ENCODE measurements at regions not wholly inside any gene's neighbourhood (a gene's known extent, or its start where the extent isn't known, plus 50 kb on each side); places are given as distances from the start of the nearest gene placed in this dataset.

DNA sequence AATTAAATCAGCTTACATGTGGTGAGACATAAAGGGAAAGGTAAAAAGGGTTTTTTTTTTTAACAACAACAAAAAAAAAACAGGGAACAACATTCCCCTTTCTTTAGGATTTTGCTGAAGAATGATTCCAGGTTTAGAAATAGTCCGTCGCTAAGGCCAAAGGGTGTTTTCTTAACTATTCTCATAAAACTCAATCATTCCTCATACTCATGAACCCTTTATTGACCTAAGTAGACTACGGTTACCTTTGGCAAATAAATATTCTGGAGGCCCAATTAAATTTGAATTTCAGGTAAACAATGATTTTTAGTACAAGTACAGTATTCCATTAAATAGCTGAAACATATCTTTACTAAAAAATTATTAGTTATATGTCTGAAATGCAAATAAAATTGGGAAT is 55.6 kb upstream of the CCNG1 start:
- DNase-seq (no peak), FAIRE-seq (no peak)
- H3K9me3 ChIP-seq (ENCODE audit: control insufficient read depth in 2 of 3, insufficient read depth in 1 of 3, low read length in 3 of 3): no peaks in the 10 kb centered on the region
- intact Hi-C loops (cut with DNase I): no loop called here
- no peaks in the 10 kb centered on the region for H3K27me3 ChIP-seq (ENCODE audit: control insufficient read depth, insufficient read depth, low read length)
- no peaks in the 10 kb centered on the region for H3K36me3 ChIP-seq (ENCODE audit: control insufficient read depth in 2 of 3, insufficient read depth in 3 of 3, low read length in 3 of 3)
- no peak overlapping the region for H3K4me3 ChIP-seq (ENCODE audit: low read length in 3 of 3)
- H3K9ac ChIP-seq (ENCODE audit: low read length in 3 of 3): no peak overlapping the region
- no peak overlapping the region for H3K27ac ChIP-seq (ENCODE audit: low read depth in 2 of 2, low read length in 2 of 2)
- TF ChIP-seq, protein P1, sequence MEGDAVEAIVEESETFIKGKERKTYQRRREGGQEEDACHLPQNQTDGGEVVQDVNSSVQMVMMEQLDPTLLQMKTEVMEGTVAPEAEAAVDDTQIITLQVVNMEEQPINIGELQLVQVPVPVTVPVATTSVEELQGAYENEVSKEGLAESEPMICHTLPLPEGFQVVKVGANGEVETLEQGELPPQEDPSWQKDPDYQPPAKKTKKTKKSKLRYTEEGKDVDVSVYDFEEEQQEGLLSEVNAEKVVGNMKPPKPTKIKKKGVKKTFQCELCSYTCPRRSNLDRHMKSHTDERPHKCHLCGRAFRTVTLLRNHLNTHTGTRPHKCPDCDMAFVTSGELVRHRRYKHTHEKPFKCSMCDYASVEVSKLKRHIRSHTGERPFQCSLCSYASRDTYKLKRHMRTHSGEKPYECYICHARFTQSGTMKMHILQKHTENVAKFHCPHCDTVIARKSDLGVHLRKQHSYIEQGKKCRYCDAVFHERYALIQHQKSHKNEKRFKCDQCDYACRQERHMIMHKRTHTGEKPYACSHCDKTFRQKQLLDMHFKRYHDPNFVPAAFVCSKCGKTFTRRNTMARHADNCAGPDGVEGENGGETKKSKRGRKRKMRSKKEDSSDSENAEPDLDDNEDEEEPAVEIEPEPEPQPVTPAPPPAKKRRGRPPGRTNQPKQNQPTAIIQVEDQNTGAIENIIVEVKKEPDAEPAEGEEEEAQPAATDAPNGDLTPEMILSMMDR (IDR thresholded peaks at IDR 0.05; ENCODE audit: borderline replicate concordance, extremely low read depth, insufficient read depth): no peak
- no peaks in the 10 kb centered on the region for H3K4me1 ChIP-seq (ENCODE audit: control insufficient read depth in 2 of 3, insufficient read depth in 2 of 3, low read depth in 1 of 3, low read length in 3 of 3)

DNA sequence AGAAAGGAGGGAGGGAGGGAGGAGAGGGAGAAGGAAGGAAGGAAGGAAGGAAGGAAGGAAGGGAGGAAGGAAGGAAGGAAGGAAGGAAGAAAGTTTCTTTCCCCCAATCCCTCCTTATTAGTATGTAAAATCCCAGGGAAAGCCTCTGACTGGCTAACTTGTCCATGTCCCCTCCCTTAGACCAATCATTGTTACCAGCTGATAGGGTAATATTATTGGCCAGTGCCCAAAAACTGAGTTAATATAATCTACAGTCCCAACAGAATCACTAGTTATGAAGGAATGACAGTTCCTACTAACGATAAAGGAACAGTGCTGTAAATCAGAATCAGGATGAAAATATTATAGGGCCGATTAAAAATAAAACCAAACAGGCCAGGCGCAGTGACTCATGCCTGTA is 53.6 kb upstream of the CCNG1 start:
- H3K4me3 ChIP-seq (ENCODE audit: low read length in 3 of 3): no peak overlapping the region
- H3K36me3 ChIP-seq (ENCODE audit: control insufficient read depth in 2 of 3, insufficient read depth in 3 of 3, low read length in 3 of 3): no peaks in the 10 kb centered on the region
- no peak overlapping the region for H3K27ac ChIP-seq (ENCODE audit: low read depth in 2 of 2, low read length in 2 of 2)
- no peaks in the 10 kb centered on the region for H3K27me3 ChIP-seq (ENCODE audit: control insufficient read depth, insufficient read depth, low read length)
- no peaks in the 10 kb centered on the region for H3K9me3 ChIP-seq (ENCODE audit: control insufficient read depth in 2 of 3, insufficient read depth in 1 of 3, low read length in 3 of 3)
- DNase-seq (no peak), FAIRE-seq (no peak)
- intact Hi-C loops (cut with DNase I): no loop called here
- TF ChIP-seq, protein P1 (IDR thresholded peaks at IDR 0.05; ENCODE audit: borderline replicate concordance, extremely low read depth, insufficient read depth): no peak
- H3K9ac ChIP-seq (ENCODE audit: low read length in 3 of 3): no peak overlapping the region
- H3K4me1 ChIP-seq (ENCODE audit: control insufficient read depth in 2 of 3, insufficient read depth in 2 of 3, low read depth in 1 of 3, low read length in 3 of 3): no peaks in the 10 kb centered on the region

DNA sequence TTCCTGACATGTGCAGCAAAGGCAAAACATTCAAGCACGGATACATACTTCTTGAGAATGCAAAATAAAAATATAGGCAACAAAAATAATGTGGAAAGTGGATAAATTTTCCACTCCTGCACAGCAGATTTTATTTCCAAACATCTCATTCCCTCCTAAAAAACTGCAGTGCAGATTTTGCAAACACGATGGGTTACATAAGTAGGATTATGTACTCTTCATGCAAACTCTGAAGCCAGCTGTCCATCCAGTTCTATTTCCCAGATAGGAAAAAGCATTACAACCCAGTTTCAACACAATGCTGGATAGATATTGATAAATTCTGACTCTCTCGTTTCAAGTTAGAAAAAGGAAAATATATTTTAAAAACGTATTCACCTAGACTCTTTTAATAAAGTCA is 52.7 kb upstream of the CCNG1 start:
- intact Hi-C loops (cut with DNase I): no loop called here
- H3K9ac ChIP-seq (ENCODE audit: low read length in 3 of 3): no peak overlapping the region
- H3K36me3 ChIP-seq (ENCODE audit: control insufficient read depth in 2 of 3, insufficient read depth in 3 of 3, low read length in 3 of 3): no peaks in the 10 kb centered on the region
- no peaks in the 10 kb centered on the region for H3K27me3 ChIP-seq (ENCODE audit: control insufficient read depth, insufficient read depth, low read length)
- FAIRE-seq (no peak), DNase-seq (no peak)
- no peaks in the 10 kb centered on the region for H3K4me1 ChIP-seq (ENCODE audit: control insufficient read depth in 2 of 3, insufficient read depth in 2 of 3, low read depth in 1 of 3, low read length in 3 of 3)
- H3K9me3 ChIP-seq (ENCODE audit: control insufficient read depth in 2 of 3, insufficient read depth in 1 of 3, low read length in 3 of 3): no peaks in the 10 kb centered on the region
- TF ChIP-seq, protein P1 (IDR thresholded peaks at IDR 0.05; ENCODE audit: borderline replicate concordance, extremely low read depth, insufficient read depth): no peak
- H3K4me3 ChIP-seq (ENCODE audit: low read length in 3 of 3): no peak overlapping the region
- H3K27ac ChIP-seq (ENCODE audit: low read depth in 2 of 2, low read length in 2 of 2): no peak overlapping the region

DNA sequence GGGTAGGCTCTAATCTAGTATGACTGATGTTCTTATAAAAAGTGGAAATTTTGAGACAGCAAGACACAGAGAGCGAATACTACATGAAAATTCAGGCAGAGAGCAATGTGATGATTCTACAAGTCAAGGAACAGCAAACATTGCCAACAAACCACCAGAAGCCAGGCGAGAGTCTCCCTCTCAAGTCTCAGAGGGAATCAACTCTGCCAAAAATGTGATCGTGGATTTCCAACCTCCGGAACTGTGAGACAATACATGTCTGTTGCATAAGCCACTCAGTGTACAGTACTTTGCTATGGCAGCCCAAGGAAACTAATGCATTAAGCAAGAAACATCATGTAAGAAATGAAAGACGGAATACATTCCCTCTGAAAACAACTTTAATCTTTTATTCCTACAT is 52.1 kb upstream of the CCNG1 start:
- H3K4me3 ChIP-seq (ENCODE audit: low read length in 3 of 3): no peak overlapping the region
- H3K4me1 ChIP-seq (ENCODE audit: control insufficient read depth in 2 of 3, insufficient read depth in 2 of 3, low read depth in 1 of 3, low read length in 3 of 3): no peaks in the 10 kb centered on the region
- no peaks in the 10 kb centered on the region for H3K36me3 ChIP-seq (ENCODE audit: control insufficient read depth in 2 of 3, insufficient read depth in 3 of 3, low read length in 3 of 3)
- intact Hi-C loops (cut with DNase I): no loop called here
- FAIRE-seq (no peak), DNase-seq (no peak)
- H3K9me3 ChIP-seq (ENCODE audit: control insufficient read depth in 2 of 3, insufficient read depth in 1 of 3, low read length in 3 of 3): no peaks in the 10 kb centered on the region
- no peaks in the 10 kb centered on the region for H3K27me3 ChIP-seq (ENCODE audit: control insufficient read depth, insufficient read depth, low read length)
- no peak overlapping the region for H3K9ac ChIP-seq (ENCODE audit: low read length in 3 of 3)
- TF ChIP-seq, protein P1 (IDR thresholded peaks at IDR 0.05; ENCODE audit: borderline replicate concordance, extremely low read depth, insufficient read depth): no peak
- no peak overlapping the region for H3K27ac ChIP-seq (ENCODE audit: low read depth in 2 of 2, low read length in 2 of 2)

Data from kidney (tissue), 13 donors.